ENCODE measurements at regions not wholly inside any gene's neighbourhood (a gene's known extent, or its start where the extent isn't known, plus 50 kb on each side); places are given as distances from the start of the nearest gene placed in this dataset.
"Not testable (repeated sequence)": the region's sequence is repeated elsewhere in the genome, so short reads cannot be mapped to it uniquely, and the experiment has no call there.

DNA sequence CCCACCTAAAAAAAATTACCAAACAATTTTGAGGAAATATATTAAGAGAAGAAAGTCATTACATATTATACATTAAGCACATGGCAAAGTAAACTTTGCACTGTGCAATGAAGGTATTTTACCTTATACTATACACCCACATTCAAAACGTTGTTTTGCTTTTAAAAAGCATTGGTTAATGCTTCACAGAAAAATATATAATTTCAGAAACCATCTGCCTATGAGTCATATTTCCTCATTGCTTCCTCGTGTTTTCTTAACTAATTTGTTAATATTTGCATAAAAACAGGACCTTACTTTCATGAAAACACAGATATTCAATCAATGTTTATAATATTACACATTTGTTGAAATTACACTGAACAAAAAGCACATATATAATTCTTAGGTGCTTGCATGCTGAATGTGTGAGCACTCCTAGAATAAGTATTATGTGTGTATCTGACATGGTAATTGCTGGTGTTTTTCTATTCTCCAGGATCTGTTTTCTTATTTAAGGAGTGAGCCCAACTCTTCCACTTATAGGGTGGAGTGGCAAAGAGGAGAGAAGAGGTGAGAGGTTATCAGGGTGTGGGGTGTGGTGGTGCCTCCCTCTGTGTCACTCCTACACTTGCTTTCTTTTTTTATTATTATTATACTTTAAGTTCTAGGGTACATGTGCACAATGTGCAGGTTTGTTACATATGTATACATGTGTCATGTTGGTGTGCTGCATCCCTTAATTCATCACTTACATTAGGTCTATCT lies 95.1 kb upstream of the IQCM start:
- no peaks in the 10 kb centered on the region for H3K9me3 Mint-ChIP-seq
- peaks cover 3% of the 10 kb centered on the region for H3K27me3 Mint-ChIP-seq
- no peak for DNase-seq (ENCODE audit: extremely low spot score, unreplicated experiment)
- H3K36me3 Mint-ChIP-seq = no peaks in the 10 kb centered on the region
- no peak overlapping the region for H3K27ac Mint-ChIP-seq
- H3K4me1 Mint-ChIP-seq (ENCODE audit: unreplicated experiment) = peaks cover 34% of the 10 kb centered on the region
- TF ChIP-seq, protein P1, sequence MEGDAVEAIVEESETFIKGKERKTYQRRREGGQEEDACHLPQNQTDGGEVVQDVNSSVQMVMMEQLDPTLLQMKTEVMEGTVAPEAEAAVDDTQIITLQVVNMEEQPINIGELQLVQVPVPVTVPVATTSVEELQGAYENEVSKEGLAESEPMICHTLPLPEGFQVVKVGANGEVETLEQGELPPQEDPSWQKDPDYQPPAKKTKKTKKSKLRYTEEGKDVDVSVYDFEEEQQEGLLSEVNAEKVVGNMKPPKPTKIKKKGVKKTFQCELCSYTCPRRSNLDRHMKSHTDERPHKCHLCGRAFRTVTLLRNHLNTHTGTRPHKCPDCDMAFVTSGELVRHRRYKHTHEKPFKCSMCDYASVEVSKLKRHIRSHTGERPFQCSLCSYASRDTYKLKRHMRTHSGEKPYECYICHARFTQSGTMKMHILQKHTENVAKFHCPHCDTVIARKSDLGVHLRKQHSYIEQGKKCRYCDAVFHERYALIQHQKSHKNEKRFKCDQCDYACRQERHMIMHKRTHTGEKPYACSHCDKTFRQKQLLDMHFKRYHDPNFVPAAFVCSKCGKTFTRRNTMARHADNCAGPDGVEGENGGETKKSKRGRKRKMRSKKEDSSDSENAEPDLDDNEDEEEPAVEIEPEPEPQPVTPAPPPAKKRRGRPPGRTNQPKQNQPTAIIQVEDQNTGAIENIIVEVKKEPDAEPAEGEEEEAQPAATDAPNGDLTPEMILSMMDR (conservative IDR thresholded peaks at IDR 0.05) = no peak
- H3K4me3 Mint-ChIP-seq = no peak overlapping the region

DNA sequence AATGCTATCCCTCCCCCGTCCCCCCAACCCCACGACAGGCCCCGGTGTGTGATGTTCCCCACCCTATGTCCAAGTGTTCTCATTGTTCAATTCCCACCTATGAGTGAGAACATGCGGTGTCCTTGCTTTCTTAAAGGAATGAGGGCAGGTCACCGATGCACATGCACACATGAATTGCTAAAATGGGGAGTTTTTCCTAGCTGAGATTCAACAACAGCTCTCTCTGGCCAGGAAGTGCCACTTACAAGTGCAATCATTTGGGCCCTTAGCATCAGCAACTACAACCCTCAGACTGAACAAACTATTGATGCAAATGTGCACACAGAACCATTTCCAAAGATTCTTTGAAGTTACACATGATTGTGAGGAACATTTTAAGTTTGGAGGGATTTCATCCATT lies 95.7 kb upstream of the IQCM start:
- H3K4me3 Mint-ChIP-seq = no peak overlapping the region
- no peak for DNase-seq (ENCODE audit: extremely low spot score, unreplicated experiment)
- no peaks in the 10 kb centered on the region for H3K9me3 Mint-ChIP-seq
- TF ChIP-seq, protein P1 (conservative IDR thresholded peaks at IDR 0.05) = no peak
- H3K27me3 Mint-ChIP-seq = peaks cover 3% of the 10 kb centered on the region
- no peak overlapping the region for H3K27ac Mint-ChIP-seq
- H3K4me1 Mint-ChIP-seq (ENCODE audit: unreplicated experiment) = peaks cover 34% of the 10 kb centered on the region
- H3K36me3 Mint-ChIP-seq = no peaks in the 10 kb centered on the region

DNA sequence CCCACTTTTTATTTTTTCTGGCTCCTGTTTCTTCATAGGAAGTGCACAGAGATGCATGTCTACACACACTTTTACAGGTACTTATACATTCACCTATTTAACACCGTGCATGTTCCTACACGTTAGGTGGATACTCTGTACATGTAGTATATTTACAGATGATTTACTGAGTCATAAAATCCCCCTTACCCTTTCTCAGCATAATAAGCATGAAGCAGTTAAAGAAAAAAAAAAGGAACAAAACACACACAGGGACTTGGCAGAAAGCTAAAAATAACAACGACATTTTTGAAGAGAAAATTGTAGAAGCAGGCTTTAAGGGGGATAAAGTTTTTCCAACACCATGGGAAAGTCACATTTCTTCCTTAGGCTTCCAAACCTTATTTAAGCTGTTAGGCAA lies 96.4 kb upstream of the IQCM start:
- Mint-ChIP-seq H3K27me3 (peaks cover 3% of the 10 kb centered on the region), H3K36me3 (no peaks in the 10 kb centered on the region)

DNA sequence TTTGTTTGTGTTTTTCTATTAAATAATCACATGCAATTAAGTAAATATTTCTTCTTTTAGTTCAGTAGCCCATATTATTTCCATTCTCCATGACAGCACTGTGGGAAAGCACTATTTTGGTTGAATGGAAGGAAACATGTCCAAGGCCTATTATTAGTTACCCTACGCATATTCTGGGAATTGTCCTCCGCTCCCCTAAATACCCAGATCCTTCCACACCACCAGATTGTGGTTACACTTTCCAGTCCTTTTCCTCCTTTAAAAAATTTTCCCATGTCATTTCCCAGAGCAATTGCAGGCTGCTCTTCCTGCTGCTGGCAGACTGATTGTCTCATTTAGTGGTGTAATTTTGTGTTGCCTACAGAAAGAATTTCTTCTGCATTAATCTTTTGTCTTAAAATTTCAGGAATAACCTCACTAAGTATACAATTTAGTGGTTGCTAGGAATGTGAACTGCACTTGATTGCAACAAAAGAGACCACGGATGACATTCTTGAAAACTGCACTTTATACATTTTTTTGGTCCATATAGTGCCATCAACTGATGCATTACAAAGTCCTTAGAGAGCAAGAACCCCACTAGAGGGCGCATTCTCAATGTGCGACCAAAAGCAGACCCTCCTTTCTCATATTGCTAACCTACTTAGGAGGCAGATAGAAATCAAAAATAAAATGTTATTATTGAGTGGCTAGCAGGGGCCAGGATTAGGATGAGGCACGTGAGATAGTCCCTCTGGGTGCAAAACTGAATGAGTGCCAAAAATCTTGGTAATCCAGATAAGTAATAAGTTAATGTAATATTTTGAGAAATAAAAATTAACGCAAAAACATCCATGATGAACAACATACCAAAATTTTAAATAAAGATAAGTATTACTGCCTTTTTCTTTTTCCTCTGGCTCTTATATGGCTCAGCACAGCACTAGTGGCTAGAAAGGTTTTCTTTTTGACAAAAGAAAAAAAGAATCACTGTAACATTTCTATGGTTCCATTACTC lies 98.8 kb upstream of the IQCM start:
- H3K36me3 Mint-ChIP-seq = no peaks in the 10 kb centered on the region
- no peak for DNase-seq (ENCODE audit: extremely low spot score, unreplicated experiment)
- H3K27me3 Mint-ChIP-seq = peaks cover 3% of the 10 kb centered on the region
- no peaks in the 10 kb centered on the region for H3K9me3 Mint-ChIP-seq
- TF ChIP-seq, protein P1 (conservative IDR thresholded peaks at IDR 0.05) = peak; percentile 88
- peaks cover 29% of the 10 kb centered on the region for H3K4me1 Mint-ChIP-seq (ENCODE audit: unreplicated experiment)
- H3K4me3 Mint-ChIP-seq = no peak overlapping the region
- H3K27ac Mint-ChIP-seq = no peak overlapping the region

More for the DNA sequence above, 96.4 kb upstream of the IQCM start:
- H3K27ac Mint-ChIP-seq = no peak overlapping the region
- no peaks in the 10 kb centered on the region for H3K9me3 Mint-ChIP-seq
- H3K4me3 Mint-ChIP-seq = no peak overlapping the region
- H3K4me1 Mint-ChIP-seq (ENCODE audit: unreplicated experiment) = peaks cover 34% of the 10 kb centered on the region
- TF ChIP-seq, protein P1 (conservative IDR thresholded peaks at IDR 0.05) = no peak
- no peak for DNase-seq (ENCODE audit: extremely low spot score, unreplicated experiment)

DNA sequence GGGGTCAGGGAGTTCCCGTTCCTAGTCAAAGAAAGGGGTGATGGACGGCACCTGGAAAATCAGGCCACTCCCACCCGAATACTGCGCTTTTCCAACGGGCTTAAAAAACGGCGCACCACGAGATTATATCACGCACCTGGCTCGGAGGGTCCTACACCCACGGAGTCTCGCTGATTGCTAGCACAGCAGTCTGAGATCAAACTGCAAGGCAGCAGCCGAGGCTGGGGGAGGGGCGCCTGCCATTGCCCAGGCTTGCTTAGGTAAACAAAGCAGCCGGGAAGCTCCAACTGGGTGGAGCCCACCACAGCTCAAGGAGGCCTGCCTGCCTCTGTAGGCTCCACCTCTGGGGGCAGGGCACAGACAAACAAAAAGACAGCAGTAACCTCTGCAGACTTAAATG lies 100.1 kb upstream of the IQCM start:
- peaks cover 16% of the 10 kb centered on the region for H3K4me1 Mint-ChIP-seq (ENCODE audit: unreplicated experiment)
- not testable (repeated sequence) for H3K4me3 Mint-ChIP-seq

DNA sequence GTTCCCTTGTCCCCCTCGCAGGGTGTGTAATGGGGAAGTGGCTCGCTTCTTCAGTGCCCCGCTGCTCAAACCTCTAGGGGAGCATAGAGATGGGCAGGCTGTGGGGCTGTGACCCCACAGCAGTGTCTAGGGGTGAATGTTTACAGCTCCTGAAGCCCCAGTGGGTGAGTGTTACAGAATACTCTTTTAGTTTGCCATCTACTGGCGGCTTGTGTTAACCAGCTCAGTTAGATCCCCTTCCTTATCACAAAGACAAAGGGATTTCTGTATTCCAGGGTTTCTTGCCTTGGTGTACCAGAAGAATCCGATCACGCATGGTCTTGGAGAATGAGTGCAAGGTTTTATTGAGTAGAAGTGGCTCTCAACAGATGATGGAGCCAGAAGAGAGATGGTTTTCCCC lies 108.1 kb upstream of the IQCM start:
- Mint-ChIP-seq H3K27me3 (no peaks in the 10 kb centered on the region), H3K4me1 (ENCODE audit: unreplicated experiment) (peaks cover 5% of the 10 kb centered on the region), H3K4me3 (no peak overlapping the region), H3K27ac (no peak overlapping the region), H3K9me3 (no peaks in the 10 kb centered on the region), H3K36me3 (no peaks in the 10 kb centered on the region)
- no peak for DNase-seq (ENCODE audit: extremely low spot score, unreplicated experiment)
- TF ChIP-seq, protein P1 (conservative IDR thresholded peaks at IDR 0.05) = no peak

More for the DNA sequence above, 100.1 kb upstream of the IQCM start:
- H3K27ac Mint-ChIP-seq; H3K9me3 Mint-ChIP-seq; H3K27me3 Mint-ChIP-seq; DNase-seq (ENCODE audit: extremely low spot score, unreplicated experiment); H3K36me3 Mint-ChIP-seq: not testable (repeated sequence)

Measured in type B pancreatic cell (in vitro differentiated cells).